K562 (cell line): ENCODE measurements at regions not wholly inside any gene's neighbourhood (a gene's known extent, or its start where the extent isn't known, plus 50 kb on each side); places are given as distances from the start of the nearest gene placed in this dataset.

Experiments
- ATAC-seq: fragments of 200-7000 bp; cut with Tn5 transposase; 3 replicates; pipeline ENCODE4 v1.9.1; 2020; ENCODE audit warnings: moderate library complexity
- BruUV-seq: library from RNA; stranded (reverse); fragments of 400-500 nt; replicated peaks from 2 replicates; lab custom pipeline; 2021; lab: Mats Ljungman, UMichigan
- CTCF ChIA-PET: fragments of 300-600 bp; formaldehyde crosslinking; extraction: SDS; loops from one replicate; lab custom pipeline; 2021; ENCODE audit warnings: low intra/inter-chr PET ratio; lab: Yijun Ruan, JAX
- POLR2A ChIA-PET: fragments of 300-600, 350-650 bp; sonication (Branson Sonifier 250); formaldehyde crosslinking; extraction: SDS; loops from one replicate; lab custom pipeline; 2021; ENCODE audit warnings: antibody characterized with exemption, inconsistent platforms; lab: Yijun Ruan, JAX
- DNase-seq, 4 experiments: peaks; one replicate each; pipeline versions ENCODE4 v3.0.0 to v3.0.0-alpha.2; 2011 to 2018; ENCODE audit warnings: low spot score in 3 of 4, mixed read lengths in 3 of 4; ENCODE audit errors: extremely low read depth in 1 of 4
- FAIRE-seq: peaks from 2 replicates; lab custom pipeline; 2011; peaks lifted over from hg19 to GRCh38; lab: Jason Lieb, UNC
- H2AFZ ChIP-seq: 2 replicates; pipeline ENCODE4 v1.6.0; 2011; ENCODE audit warnings: low read depth, low read length, control low read depth, inconsistent platforms
- H3K27ac ChIP-seq: fragments of 200-600 bp; 3 replicates; pipeline ENCODE4 v1.8.0; 2011; ENCODE audit warnings: low read depth, mild to moderate bottlenecking, control low read depth, inconsistent platforms, low read length, moderate library complexity, mixed read lengths; ENCODE audit errors: extremely low read depth
- H3K27me3 ChIP-seq, 2 experiments: fragments of 300-600 bp in 1 of 2; 2 replicates in 1 of 2; 3 replicates in 1 of 2; pipeline versions ENCODE4 v1.6.0 to v1.8.0; 2011; ENCODE audit warnings: inconsistent platforms in 2 of 2, low read length in 2 of 2, mild to moderate bottlenecking in 1 of 2, mixed read lengths in 1 of 2, moderate library complexity in 1 of 2; ENCODE audit not compliant: control insufficient read depth in 2 of 2, insufficient read depth in 2 of 2
- H3K36me3 ChIP-seq: fragments of 300-600 bp; 3 replicates; pipeline ENCODE4 v1.8.0; 2011; ENCODE audit warnings: mild to moderate bottlenecking, low read length, inconsistent platforms; ENCODE audit not compliant: control insufficient read depth, insufficient read depth
- H3K4me1 ChIP-seq, 2 experiments: fragments of 200-600 bp in 1 of 2; replicated peaks in 1 of 2; 2 replicates in 1 of 2; 3 replicates in 1 of 2; pipeline versions ENCODE4 v1.5.1 to v1.8.0; 2011; ENCODE audit warnings: inconsistent platforms in 2 of 2, low read length in 2 of 2, mild to moderate bottlenecking in 1 of 2, mixed read lengths in 1 of 2, moderate library complexity in 1 of 2; ENCODE audit not compliant: control insufficient read depth in 2 of 2, insufficient read depth in 2 of 2
- H3K4me2 ChIP-seq: 2 replicates; pipeline ENCODE4 v1.6.1; 2011; ENCODE audit warnings: low read length, control low read depth, inconsistent platforms, mixed read lengths; ENCODE audit not compliant: insufficient read depth
- H3K4me3 ChIP-seq: fragments of 200-600 bp; sonication (generic), shearing (Covaris generic); 2 replicates; pipeline ENCODE4 v1.5.1; 2016; ENCODE audit warnings: control low read depth, inconsistent platforms
- H3K79me2 ChIP-seq: fragments of 200-600 bp; 3 replicates; pipeline ENCODE4 v1.8.0; 2011; ENCODE audit warnings: low read length, inconsistent platforms; ENCODE audit not compliant: control insufficient read depth, insufficient read depth
- H3K9ac ChIP-seq, 2 experiments: 2 replicates each; pipeline versions ENCODE4 v1.6.0 to v1.6.1; 2011; ENCODE audit warnings: low read depth in 2 of 2, low read length in 2 of 2, control low read depth in 1 of 2, inconsistent platforms in 1 of 2, mild to moderate bottlenecking in 1 of 2, mixed read lengths in 1 of 2; ENCODE audit not compliant: insufficient read depth in 1 of 2
- H3K9me1 ChIP-seq: one replicate; pipeline ENCODE4 v1.6.0; 2011; ENCODE audit warnings: inconsistent platforms, mild to moderate bottlenecking, low read length, moderate library complexity; ENCODE audit not compliant: control insufficient read depth, insufficient read depth
- H3K9me3 ChIP-seq: replicated peaks from 2 replicates; pipeline ENCODE4 v1.5.1; 2011; ENCODE audit warnings: low read depth, low read length, inconsistent platforms; ENCODE audit not compliant: control insufficient read depth, insufficient read depth
- H4K20me1 ChIP-seq: replicated peaks from 2 replicates; pipeline ENCODE4 v1.6.1; 2011; ENCODE audit warnings: low read length, inconsistent platforms, mixed read lengths; ENCODE audit not compliant: control insufficient read depth, insufficient read depth
- ARHGAP35 ChIP-seq: fragments of 450-650 bp; IDR thresholded peaks from 2 replicates; pipeline ENCODE4 v1.6.1; 2018; ENCODE audit not compliant: partially characterized antibody
- CBFA2T2 ChIP-seq: fragments of 450-650 bp; conservative IDR thresholded peaks from 2 replicates; pipeline ENCODE4 v1.6.1; 2017; ENCODE audit warnings: mild to moderate bottlenecking
- EGR1 ChIP-seq: fragments of 450-650 bp; conservative IDR thresholded peaks from 2 replicates; pipeline ENCODE4 v1.6.1; 2017; ENCODE audit warnings: mild to moderate bottlenecking
- HMG20A ChIP-seq: fragments of 450-650 bp; formaldehyde crosslinking; conservative IDR thresholded peaks from 2 replicates; pipeline ENCODE4 v1.4.0; 2020; ENCODE audit warnings: mild to moderate bottlenecking, mixed read lengths
- KLF16 ChIP-seq: IDR thresholded peaks from 2 replicates; pipeline ENCODE4 v1.6.1; 2016; ENCODE audit warnings: antibody characterized with exemption
- MCM3 ChIP-seq: fragments of 450-650 bp; IDR thresholded peaks from 2 replicates; pipeline ENCODE4 v1.6.1; 2016
- PHF8 ChIP-seq: fragments of 200-600 bp; sonication (generic); IDR thresholded peaks from 2 replicates; pipeline ENCODE4 v1.6.1; 2012; ENCODE audit warnings: mixed run types, mild to moderate bottlenecking, inconsistent platforms, low read length, moderate library complexity, borderline replicate concordance
- SPI1 ChIP-seq: IDR thresholded peaks from 2 replicates; pipeline ENCODE4 v1.6.1; 2011; ENCODE audit warnings: low read depth, low read length, control low read depth, borderline replicate concordance
- THRAP3 ChIP-seq: fragments of 450-650 bp; IDR thresholded peaks from 2 replicates; pipeline ENCODE4 v1.6.1; 2016; ENCODE audit warnings: mild to moderate bottlenecking, inconsistent platforms, borderline replicate concordance
- TRIM28 ChIP-seq: fragments of 450-650 bp; IDR thresholded peaks from 2 replicates; pipeline ENCODE4 v1.6.1; 2017
- TSC22D4 ChIP-seq: fragments of 450-650 bp; IDR thresholded peaks from 2 replicates; pipeline ENCODE4 v1.6.1; 2016; ENCODE audit warnings: missing genetic modification characterization, missing biosample characterization, control low read depth
- ZC3H11A ChIP-seq: IDR thresholded peaks from 2 replicates; pipeline ENCODE4 v1.6.1; 2012; ENCODE audit warnings: low read depth, low read length, improper control_type of control experiment
- ZNF239 ChIP-seq: fragments of 250-450 bp; sonication (Bioruptor Pico); IDR thresholded peaks from 2 replicates; pipeline ENCODE4 v1.4.0; 2020; ENCODE audit warnings: mild to moderate bottlenecking
- WGBS: fragments of 100-300 bp; shearing (Covaris generic); methylation state at CpG from one replicate; pipeline ENCODE4 v1.1.6; 2016; ENCODE audit warnings: low coverage, mixed read lengths; ENCODE audit not compliant: insufficient coverage; ENCODE audit errors: missing lambda C conversion rate; 5-methylcytosine and 5-hydroxymethylcytosine counted together
- in situ Hi-C: fragments of 300-500 bp; cut with MboI; formaldehyde crosslinking; loops from 4 replicates; pipeline ENCODE4 v1.15.0; 2018; ENCODE audit warnings: inconsistent platforms, mixed read lengths
- intact Hi-C: fragments of 100-400 bp; cut with micrococcal nuclease; formaldehyde crosslinking; loops from 2 replicates; pipeline ENCODE4 v1.14.2; 2022
- TF ChIP-seq, protein P1 (sequence below): IDR thresholded peaks from 3 replicates; pipeline ENCODE4 v1.6.1; 2011; ENCODE audit warnings: borderline replicate concordance, mild to moderate bottlenecking; ENCODE audit not compliant: insufficient read length, insufficient read depth
- TF ChIP-seq, protein P2 (sequence below): fragments of 450-650 bp; IDR thresholded peaks from 2 replicates; pipeline ENCODE4 v1.6.1; 2014; ENCODE audit warnings: low read depth, mild to moderate bottlenecking, moderate library complexity, borderline replicate concordance
- TF ChIP-seq, protein P3 (sequence below), 2 experiments: fragments of 250-450 bp in 1 of 2; fragments of 450-650 bp in 1 of 2; sonication (Bioruptor Pico) in 1 of 2; IDR thresholded peaks; 2 replicates each; pipeline versions ENCODE4 v1.6.1 to v1.8.0; 2016 to 2021; ENCODE audit warnings: mild to moderate bottlenecking in 2 of 2, moderate library complexity in 2 of 2, missing compliant biosample characterization in 1 of 2, missing genetic modification characterization in 1 of 2

DNA sequence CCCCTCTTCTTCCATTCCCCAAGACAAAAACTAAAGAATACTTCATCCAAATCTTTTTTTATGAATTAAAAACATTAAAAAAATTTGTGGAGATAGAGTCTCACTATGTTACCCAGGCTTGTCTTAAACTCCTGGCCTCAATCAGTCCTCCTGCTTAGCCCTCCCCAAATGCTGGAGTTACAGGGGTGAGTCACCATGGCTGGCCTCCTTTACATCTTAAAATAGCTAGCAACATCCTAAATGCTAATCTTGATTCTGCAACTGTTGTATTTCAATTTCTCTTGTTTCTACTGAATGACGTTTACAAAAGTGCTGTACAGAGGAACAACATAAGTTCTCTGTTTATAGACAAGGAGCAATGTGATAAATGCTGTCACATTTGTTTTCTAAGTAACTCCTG lies 483.5 kb downstream of the ADGRL2 start:
- BruUV-seq: no TSS peak
- Histone ChIP-seq H3K27me3 (no peaks in the 10 kb centered on the region), H3K4me2 (no peak overlapping the region), H3K4me1 (no peaks in the 10 kb centered on the region), H3K9me1 (no peaks in the 10 kb centered on the region), H3K79me2 (no peaks in the 10 kb centered on the region), H4K20me1 (no peaks in the 10 kb centered on the region), H3K27ac (no peak overlapping the region), H3K36me3 (no peaks in the 10 kb centered on the region), H3K9me3 (no peaks in the 10 kb centered on the region; the same call in 1 of the 2 replicates), H2AFZ (no peak overlapping the region), H3K9ac (no peak overlapping the region), H3K4me3 (no peak overlapping the region)
- ChIA-PET POLR2A (interaction anchor here (0.6 kb wide), 1 partner anchor 1155 kb away, joined by 3 read pairs; no protein-coding TSS in a partner anchor), CTCF (no interaction called here)
- ATAC-seq (no peak), DNase-seq (no peak), FAIRE-seq (no peak)
- TF ChIP-seq KLF16: no peak
- intact Hi-C loops (no loop called here), in situ Hi-C loops (no loop called here)
- WGBS: 0% methylated on average over 1 of the region's 1 CpG

DNA sequence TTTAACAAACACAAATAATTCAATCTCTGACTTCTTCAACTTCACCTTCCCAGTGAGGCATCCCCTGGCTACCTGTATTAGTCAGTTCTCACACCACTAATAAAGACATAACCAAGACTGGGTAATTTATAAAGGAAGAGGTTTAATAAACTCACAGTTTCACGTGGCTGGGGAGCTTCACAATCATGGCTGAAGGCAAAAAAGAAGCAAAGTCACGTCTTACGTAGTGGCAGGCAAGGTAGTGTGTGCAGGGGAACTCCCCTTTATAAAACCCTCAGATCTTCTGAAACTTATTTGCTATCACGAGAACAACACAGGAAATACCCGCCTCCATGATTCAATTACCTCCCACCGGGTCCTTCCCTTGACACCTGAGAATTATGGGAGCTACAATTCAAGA lies 478.5 kb downstream of the ADGRL2 start:
- CTCF ChIA-PET: no interaction called here
- no peak overlapping the region for H3K4me2 ChIP-seq
- TF ChIP-seq SPI1 (no peak), THRAP3 (no peak), HMG20A (CRISPR knock-in tag) (no peak), ZNF239 (no peak), CBFA2T2 (no peak), MCM3 (no peak), PHF8 (no peak), TRIM28 (no peak), TSC22D4 (tag) (no peak), EGR1 (no peak), ZC3H11A (no peak), ARHGAP35 (no peak)
- TF ChIP-seq, protein P1, sequence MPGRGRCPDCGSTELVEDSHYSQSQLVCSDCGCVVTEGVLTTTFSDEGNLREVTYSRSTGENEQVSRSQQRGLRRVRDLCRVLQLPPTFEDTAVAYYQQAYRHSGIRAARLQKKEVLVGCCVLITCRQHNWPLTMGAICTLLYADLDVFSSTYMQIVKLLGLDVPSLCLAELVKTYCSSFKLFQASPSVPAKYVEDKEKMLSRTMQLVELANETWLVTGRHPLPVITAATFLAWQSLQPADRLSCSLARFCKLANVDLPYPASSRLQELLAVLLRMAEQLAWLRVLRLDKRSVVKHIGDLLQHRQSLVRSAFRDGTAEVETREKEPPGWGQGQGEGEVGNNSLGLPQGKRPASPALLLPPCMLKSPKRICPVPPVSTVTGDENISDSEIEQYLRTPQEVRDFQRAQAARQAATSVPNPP: no peak
- TF ChIP-seq, protein P2, sequence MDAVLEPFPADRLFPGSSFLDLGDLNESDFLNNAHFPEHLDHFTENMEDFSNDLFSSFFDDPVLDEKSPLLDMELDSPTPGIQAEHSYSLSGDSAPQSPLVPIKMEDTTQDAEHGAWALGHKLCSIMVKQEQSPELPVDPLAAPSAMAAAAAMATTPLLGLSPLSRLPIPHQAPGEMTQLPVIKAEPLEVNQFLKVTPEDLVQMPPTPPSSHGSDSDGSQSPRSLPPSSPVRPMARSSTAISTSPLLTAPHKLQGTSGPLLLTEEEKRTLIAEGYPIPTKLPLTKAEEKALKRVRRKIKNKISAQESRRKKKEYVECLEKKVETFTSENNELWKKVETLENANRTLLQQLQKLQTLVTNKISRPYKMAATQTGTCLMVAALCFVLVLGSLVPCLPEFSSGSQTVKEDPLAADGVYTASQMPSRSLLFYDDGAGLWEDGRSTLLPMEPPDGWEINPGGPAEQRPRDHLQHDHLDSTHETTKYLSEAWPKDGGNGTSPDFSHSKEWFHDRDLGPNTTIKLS: no peak
- TF ChIP-seq, protein P3, sequence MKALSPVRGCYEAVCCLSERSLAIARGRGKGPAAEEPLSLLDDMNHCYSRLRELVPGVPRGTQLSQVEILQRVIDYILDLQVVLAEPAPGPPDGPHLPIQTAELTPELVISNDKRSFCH (CRISPR knock-in tag; IDR thresholded peaks at IDR 0.05): no peak
- TF ChIP-seq, protein P3 (tag; IDR thresholded peaks at IDR 0.05): no peak

More for the DNA sequence above, 478.5 kb downstream of the ADGRL2 start:
- Histone ChIP-seq H3K27ac (no peak overlapping the region), H3K27me3 (no peaks in the 10 kb centered on the region), H2AFZ (no peak overlapping the region), H3K9me1 (no peaks in the 10 kb centered on the region), H3K9me3 (no peaks in the 10 kb centered on the region; the same call in 1 of the 2 replicates), H3K4me3 (no peak overlapping the region), H3K4me1 (no peaks in the 10 kb centered on the region), H4K20me1 (no peaks in the 10 kb centered on the region), H3K9ac (no peak overlapping the region), H3K79me2 (no peaks in the 10 kb centered on the region), H3K36me3 (no peaks in the 10 kb centered on the region)
- 1% methylated on average over 6 of the region's 6 CpGs for WGBS
- POLR2A ChIA-PET: no interaction called here
- no peak for DNase-seq
- no peak for ATAC-seq
- FAIRE-seq: no peak
- BruUV-seq: no TSS peak
- intact Hi-C loops: no loop called here
- in situ Hi-C loops: no loop called here
